OCI-LY1 (cell line): ENCODE measurements at regions not wholly inside any gene's neighbourhood (a gene's known extent, or its start where the extent isn't known, plus 50 kb on each side); places are given as distances from the start of the nearest gene placed in this dataset.

Experiments
- H2AFZ ChIP-seq: fragments of 200-600 bp; sonication (generic), shearing (Covaris generic); 2 replicates; pipeline ENCODE4 v1.6.0; 2014; ENCODE audit warnings: antibody characterized with exemption, mild to moderate bottlenecking, low read length
- H3F3A ChIP-seq: fragments of 200-600 bp; sonication (generic), shearing (Covaris generic); 2 replicates; pipeline ENCODE4 v1.6.0; 2014; ENCODE audit warnings: mild to moderate bottlenecking, antibody characterized with exemption, low read length, moderate library complexity; ENCODE audit not compliant: insufficient read depth
- H3K27ac ChIP-seq: fragments of 200-600 bp; sonication (generic); 2 replicates; pipeline ENCODE4 v1.5.1; 2014; ENCODE audit warnings: low read length, mixed run types, mild to moderate bottlenecking, low read depth; ENCODE audit not compliant: poor library complexity, severe bottlenecking
- H3K27me3 ChIP-seq: fragments of 200-600 bp; sonication (generic); 2 replicates; pipeline ENCODE4 v1.6.0; 2014; ENCODE audit warnings: antibody characterized with exemption, mild to moderate bottlenecking, low read length, moderate library complexity; ENCODE audit not compliant: insufficient read depth
- H3K36me3 ChIP-seq: fragments of 200-600 bp; sonication (generic); 2 replicates; pipeline ENCODE4 v1.6.1; 2014; ENCODE audit warnings: mild to moderate bottlenecking, antibody characterized with exemption, low read length, moderate library complexity, mixed read lengths; ENCODE audit not compliant: insufficient read depth
- H3K4me1 ChIP-seq: fragments of 200-600 bp; sonication (generic); 2 replicates; pipeline ENCODE4 v1.5.1; 2014; ENCODE audit warnings: mild to moderate bottlenecking, low read length, moderate library complexity; ENCODE audit not compliant: insufficient read depth, severe bottlenecking
- H3K4me2 ChIP-seq: fragments of 200-600 bp; sonication (generic), shearing (Covaris generic); 2 replicates; pipeline ENCODE4 v1.6.1; 2014; ENCODE audit warnings: low read length
- H3K4me3 ChIP-seq: fragments of 200-600 bp; sonication (generic); 2 replicates; pipeline ENCODE4 v1.5.1; 2014; ENCODE audit warnings: low read length, low read depth, mild to moderate bottlenecking, mixed read lengths; ENCODE audit not compliant: poor library complexity, severe bottlenecking
- H3K79me2 ChIP-seq: fragments of 200-600 bp; shearing (Covaris generic); 2 replicates; pipeline ENCODE4 v1.6.1; 2016; ENCODE audit warnings: mixed run types, low read length, mixed read lengths; ENCODE audit not compliant: insufficient read depth
- H3K9ac ChIP-seq: fragments of 200-600 bp; sonication (generic), shearing (Covaris generic); 2 replicates; pipeline ENCODE4 v1.6.1; 2014; ENCODE audit warnings: mild to moderate bottlenecking, low read length, mixed read lengths
- H3K9me2 ChIP-seq: fragments of 200-600 bp; sonication (generic), shearing (Covaris generic); 2 replicates; pipeline ENCODE4 v1.6.1; 2014; ENCODE audit warnings: low read depth, mild to moderate bottlenecking, low read length, mixed read lengths
- H3K9me3 ChIP-seq: fragments of 200-600 bp; shearing (Covaris generic); 2 replicates; pipeline ENCODE4 v1.6.1; 2014; ENCODE audit warnings: low read length, mixed read lengths
- H4K20me1 ChIP-seq: fragments of 200-600 bp; sonication (generic), shearing (Covaris generic); 2 replicates; pipeline ENCODE4 v1.6.0; 2016; ENCODE audit warnings: mild to moderate bottlenecking, low read length; ENCODE audit not compliant: insufficient read depth
- EZH2 ChIP-seq: fragments of 200-600 bp; sonication (generic), shearing (Covaris generic); IDR thresholded peaks from 2 replicates; pipeline ENCODE4 v1.8.0; 2017; ENCODE audit warnings: borderline replicate concordance, mixed run types, mild to moderate bottlenecking, antibody characterized with exemption, low read length, moderate library complexity, mixed read lengths
- TF ChIP-seq, protein P1 (sequence below): fragments of 200-600 bp; sonication (generic), shearing (Covaris generic); IDR thresholded peaks from 2 replicates; pipeline ENCODE4 v1.5.1; 2017; ENCODE audit warnings: mild to moderate bottlenecking, antibody characterized with exemption, low read length, moderate library complexity, mixed read lengths

DNA sequence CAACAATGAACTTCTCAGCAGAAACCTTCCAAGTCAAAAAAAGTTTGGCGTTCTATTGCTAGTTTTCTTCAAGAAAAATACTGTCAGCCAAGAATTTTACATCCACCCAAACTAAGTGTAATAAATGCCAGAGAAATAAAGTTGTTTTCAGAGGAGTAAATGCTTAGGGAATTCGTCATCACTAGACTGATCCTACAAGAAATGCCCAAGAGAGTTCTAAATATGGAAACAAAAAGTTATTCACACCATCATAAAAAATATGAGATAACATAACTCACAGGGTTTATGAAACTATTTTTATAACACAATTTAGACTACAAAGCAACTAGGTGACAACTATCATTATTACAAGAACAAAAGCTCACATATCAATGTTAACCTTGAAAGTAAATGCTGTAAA lies 259.5 kb upstream of the GABRA2 start:
- Histone ChIP-seq H2AFZ (no peak overlapping the region), H3K27ac (no peak overlapping the region), H3K9me2 (no peaks in the 10 kb centered on the region), H3K36me3 (no peaks in the 10 kb centered on the region), H3K9ac (no peak overlapping the region), H4K20me1 (no peaks in the 10 kb centered on the region), H3K27me3 (no peaks in the 10 kb centered on the region), H3K4me2 (no peak overlapping the region), H3K4me1 (no peaks in the 10 kb centered on the region), H3K9me3 (no peaks in the 10 kb centered on the region), H3K79me2 (no peaks in the 10 kb centered on the region), H3F3A (no peaks in the 10 kb centered on the region), H3K4me3 (no peak overlapping the region)
- TF ChIP-seq, protein P1, sequence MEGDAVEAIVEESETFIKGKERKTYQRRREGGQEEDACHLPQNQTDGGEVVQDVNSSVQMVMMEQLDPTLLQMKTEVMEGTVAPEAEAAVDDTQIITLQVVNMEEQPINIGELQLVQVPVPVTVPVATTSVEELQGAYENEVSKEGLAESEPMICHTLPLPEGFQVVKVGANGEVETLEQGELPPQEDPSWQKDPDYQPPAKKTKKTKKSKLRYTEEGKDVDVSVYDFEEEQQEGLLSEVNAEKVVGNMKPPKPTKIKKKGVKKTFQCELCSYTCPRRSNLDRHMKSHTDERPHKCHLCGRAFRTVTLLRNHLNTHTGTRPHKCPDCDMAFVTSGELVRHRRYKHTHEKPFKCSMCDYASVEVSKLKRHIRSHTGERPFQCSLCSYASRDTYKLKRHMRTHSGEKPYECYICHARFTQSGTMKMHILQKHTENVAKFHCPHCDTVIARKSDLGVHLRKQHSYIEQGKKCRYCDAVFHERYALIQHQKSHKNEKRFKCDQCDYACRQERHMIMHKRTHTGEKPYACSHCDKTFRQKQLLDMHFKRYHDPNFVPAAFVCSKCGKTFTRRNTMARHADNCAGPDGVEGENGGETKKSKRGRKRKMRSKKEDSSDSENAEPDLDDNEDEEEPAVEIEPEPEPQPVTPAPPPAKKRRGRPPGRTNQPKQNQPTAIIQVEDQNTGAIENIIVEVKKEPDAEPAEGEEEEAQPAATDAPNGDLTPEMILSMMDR = no peak
- TF ChIP-seq EZH2 = no peak

DNA sequence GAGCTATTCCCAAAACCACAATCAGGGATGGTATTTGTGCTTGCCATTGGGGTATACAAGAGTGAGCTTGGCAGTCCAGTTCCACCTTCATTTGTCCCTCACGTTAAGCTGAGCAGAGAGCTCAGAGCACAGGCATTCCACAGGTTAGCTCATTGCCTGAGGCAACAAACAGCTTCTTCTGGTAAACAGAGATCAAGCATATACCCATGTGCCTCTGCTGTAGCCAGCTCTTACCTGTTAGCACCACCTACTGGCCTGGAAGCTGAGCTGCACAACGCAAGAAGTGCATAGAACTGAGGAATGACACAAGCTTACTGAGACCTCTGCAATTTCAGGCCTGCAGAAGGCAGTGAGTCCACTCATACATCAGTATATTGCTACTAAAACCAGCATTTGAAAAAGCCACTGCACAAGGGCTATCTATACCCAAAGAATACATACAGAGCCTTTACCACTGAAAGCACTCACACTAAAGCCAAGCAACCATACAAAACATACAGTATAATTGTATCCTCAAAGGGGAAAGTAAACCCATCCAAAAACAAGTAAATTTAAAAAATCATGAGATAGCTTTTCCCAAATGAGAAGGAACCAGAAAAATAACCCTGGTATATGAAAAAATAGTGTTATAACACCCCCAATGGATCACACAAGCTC lies 258.3 kb upstream of the GABRA2 start:
- no peaks in the 10 kb centered on the region for H3K27me3 ChIP-seq
- no peak overlapping the region for H2AFZ ChIP-seq
- H3K4me3 ChIP-seq = no peak overlapping the region
- no peak overlapping the region for H3K4me2 ChIP-seq
- H4K20me1 ChIP-seq = no peaks in the 10 kb centered on the region
- no peaks in the 10 kb centered on the region for H3K79me2 ChIP-seq
- H3F3A ChIP-seq = no peaks in the 10 kb centered on the region
- H3K9me2 ChIP-seq = no peaks in the 10 kb centered on the region
- H3K27ac ChIP-seq = no peak overlapping the region
- TF ChIP-seq, protein P1 = peak; percentile 78
- no peak for TF ChIP-seq EZH2
- no peaks in the 10 kb centered on the region for H3K4me1 ChIP-seq
- H3K9me3 ChIP-seq = no peaks in the 10 kb centered on the region
- no peak overlapping the region for H3K9ac ChIP-seq
- H3K36me3 ChIP-seq = no peaks in the 10 kb centered on the region

DNA sequence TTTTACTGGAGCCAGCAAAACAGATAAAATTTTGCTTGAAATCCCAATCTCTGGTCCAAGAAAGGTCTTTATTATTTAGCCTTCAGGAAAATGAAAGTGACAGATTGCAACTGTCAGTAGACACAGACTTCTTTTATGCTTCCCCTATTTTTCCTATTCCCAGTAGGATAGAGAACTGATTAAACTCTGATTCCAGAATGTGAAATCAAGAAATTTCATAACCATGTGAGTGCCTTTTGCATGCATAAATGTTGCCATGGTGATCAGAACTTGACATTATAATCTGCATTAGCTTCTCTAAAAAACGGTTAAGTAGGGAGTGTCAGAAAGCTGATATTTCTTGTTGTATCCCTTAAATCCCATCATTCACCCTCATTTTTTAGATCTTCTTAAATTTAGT lies 255.2 kb upstream of the GABRA2 start:
- Histone ChIP-seq H3K36me3 (no peaks in the 10 kb centered on the region), H2AFZ (no peak overlapping the region), H3K4me1 (no peaks in the 10 kb centered on the region), H4K20me1 (no peaks in the 10 kb centered on the region), H3K79me2 (no peaks in the 10 kb centered on the region), H3K4me2 (no peak overlapping the region), H3K9me3 (no peaks in the 10 kb centered on the region), H3K4me3 (no peak overlapping the region), H3F3A (no peaks in the 10 kb centered on the region), H3K9me2 (no peaks in the 10 kb centered on the region), H3K9ac (no peak overlapping the region), H3K27me3 (no peaks in the 10 kb centered on the region), H3K27ac (no peak overlapping the region)
- TF ChIP-seq, protein P1 = no peak
- no peak for TF ChIP-seq EZH2
